ENCODE measurements at regions not wholly inside any gene's neighbourhood (a gene's known extent, or its start where the extent isn't known, plus 50 kb on each side); places are given as distances from the start of the nearest gene placed in this dataset.

DNA sequence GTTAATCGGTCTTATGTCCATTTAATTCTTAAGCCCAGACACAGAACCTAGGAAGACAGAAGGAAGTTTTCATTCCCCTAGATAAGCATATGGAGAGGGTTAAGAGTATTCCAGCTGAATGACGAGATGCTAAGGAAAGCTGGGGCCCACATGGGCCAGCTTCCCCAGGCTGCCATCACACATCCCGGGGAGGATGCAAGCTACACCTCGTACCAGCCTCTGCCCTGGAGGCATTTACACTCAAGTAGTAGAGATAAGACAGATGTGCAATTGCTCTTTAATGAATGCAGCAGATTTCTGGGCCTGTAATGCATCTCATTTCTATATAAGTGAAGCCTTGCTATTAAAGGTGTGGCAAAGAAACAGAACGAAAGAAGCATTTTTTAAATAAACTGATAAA is 144.5 kb downstream of the MEX3B start:
- H2AFZ ChIP-seq (ENCODE audit: low read depth, low read length): no peak overlapping the region
- H4K20me1 ChIP-seq (replicated peaks; ENCODE audit: control insufficient read depth, extremely low read depth, insufficient read depth, low read length): no peaks in the 10 kb centered on the region
- FAIRE-seq (no peak), DNase-seq (ENCODE audit: low read depth, low spot score) (no peak)
- no peak overlapping the region for H3K27ac ChIP-seq (ENCODE audit: insufficient read depth, low read depth, low read length)
- no peak overlapping the region for H3K9ac ChIP-seq (replicated peaks; ENCODE audit: extremely low read depth, insufficient read depth, low read length)
- dilution Hi-C loops (cut with MboI; ENCODE audit: extremely low pct_ligation_motif_present, low sequenced_read_pairs) (no loop called here), intact Hi-C loops (cut with micrococcal nuclease) (no loop called here)
- no peak overlapping the region for H3K4me2 ChIP-seq (ENCODE audit: insufficient read depth, low read length)
- no peaks in the 10 kb centered on the region for H3K9me3 ChIP-seq (replicated peaks; ENCODE audit: control insufficient read depth, insufficient read depth, low read length)
- H3K79me2 ChIP-seq (ENCODE audit: control insufficient read depth, insufficient read depth, low read length): no peaks in the 10 kb centered on the region
- POLR2A ChIA-PET: no interaction called here
- TF ChIP-seq, protein P1, sequence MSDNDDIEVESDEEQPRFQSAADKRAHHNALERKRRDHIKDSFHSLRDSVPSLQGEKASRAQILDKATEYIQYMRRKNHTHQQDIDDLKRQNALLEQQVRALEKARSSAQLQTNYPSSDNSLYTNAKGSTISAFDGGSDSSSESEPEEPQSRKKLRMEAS (IDR thresholded peaks at IDR 0.05; ENCODE audit: insufficient read depth, insufficient read length): no peak
- TF ChIP-seq POLR2AphosphoS5 (IDR thresholded peaks at IDR 0.05; ENCODE audit: insufficient read depth, low read depth, low read length) (no peak), JUN (IDR thresholded peaks at IDR 0.05; ENCODE audit: borderline replicate concordance, insufficient read depth, insufficient read length, low read depth) (no peak), POLR2A (IDR thresholded peaks at IDR 0.05; ENCODE audit: low read depth, low read length) (no peak), MYC (IDR thresholded peaks at IDR 0.05; ENCODE audit: low read depth, low read length) (no peak), GATA2 (IDR thresholded peaks at IDR 0.05; ENCODE audit: insufficient read depth, insufficient read length, low read depth, low read length) (no peak), FOS (IDR thresholded peaks at IDR 0.05; ENCODE audit: borderline replicate concordance, insufficient read depth, low read length) (no peak), EZH2 (IDR thresholded peaks at IDR 0.05; ENCODE audit: borderline replicate concordance, low read depth, low read length, severe bottlenecking) (no peak)
- TF ChIP-seq, protein P2, sequence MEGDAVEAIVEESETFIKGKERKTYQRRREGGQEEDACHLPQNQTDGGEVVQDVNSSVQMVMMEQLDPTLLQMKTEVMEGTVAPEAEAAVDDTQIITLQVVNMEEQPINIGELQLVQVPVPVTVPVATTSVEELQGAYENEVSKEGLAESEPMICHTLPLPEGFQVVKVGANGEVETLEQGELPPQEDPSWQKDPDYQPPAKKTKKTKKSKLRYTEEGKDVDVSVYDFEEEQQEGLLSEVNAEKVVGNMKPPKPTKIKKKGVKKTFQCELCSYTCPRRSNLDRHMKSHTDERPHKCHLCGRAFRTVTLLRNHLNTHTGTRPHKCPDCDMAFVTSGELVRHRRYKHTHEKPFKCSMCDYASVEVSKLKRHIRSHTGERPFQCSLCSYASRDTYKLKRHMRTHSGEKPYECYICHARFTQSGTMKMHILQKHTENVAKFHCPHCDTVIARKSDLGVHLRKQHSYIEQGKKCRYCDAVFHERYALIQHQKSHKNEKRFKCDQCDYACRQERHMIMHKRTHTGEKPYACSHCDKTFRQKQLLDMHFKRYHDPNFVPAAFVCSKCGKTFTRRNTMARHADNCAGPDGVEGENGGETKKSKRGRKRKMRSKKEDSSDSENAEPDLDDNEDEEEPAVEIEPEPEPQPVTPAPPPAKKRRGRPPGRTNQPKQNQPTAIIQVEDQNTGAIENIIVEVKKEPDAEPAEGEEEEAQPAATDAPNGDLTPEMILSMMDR (IDR thresholded peaks at IDR 0.05; ENCODE audit: extremely low read depth in 1 of 2, insufficient read depth in 1 of 2, low read depth in 1 of 2, low read length in 2 of 2): no peak
- CTCF ChIA-PET: no interaction called here
- H3K27me3 ChIP-seq (ENCODE audit: control insufficient read depth in 2 of 2, insufficient read depth in 2 of 2, low read length in 2 of 2): no peaks in the 10 kb centered on the region
- no peak overlapping the region for H3K4me3 ChIP-seq (replicated peaks in 1 of 3; ENCODE audit: insufficient read depth in 1 of 3, low read depth in 1 of 3, low read length in 3 of 3)
- no peaks in the 10 kb centered on the region for H3K4me1 ChIP-seq (ENCODE audit: control insufficient read depth, extremely low read depth, insufficient read depth, low read length)
- no peaks in the 10 kb centered on the region for H3K36me3 ChIP-seq (ENCODE audit: control insufficient read depth in 2 of 2, extremely low read depth in 1 of 2, insufficient read depth in 2 of 2, low read length in 2 of 2)
- no TSS peak for BruUV-seq (replicated peaks)
- no peaks in the 10 kb centered on the region for H3K9me1 ChIP-seq (replicated peaks; ENCODE audit: control insufficient read depth, extremely low read depth, insufficient read depth, low read length)
